COLO829 (cell line): ENCODE measurements at regions not wholly inside any gene's neighbourhood (a gene's known extent, or its start where the extent isn't known, plus 50 kb on each side); places are given as distances from the start of the nearest gene placed in this dataset.
"Not testable (repeated sequence)": the region's sequence is repeated elsewhere in the genome, so short reads cannot be mapped to it uniquely, and the experiment has no call there.

Source experiments
- DNase-seq: peaks from one replicate; pipeline ENCODE4 v3.0.0; 2012; ENCODE audit warnings: low spot score

GRCh38 chr7:20466543-20467021 is 135.9 kb downstream of the ITGB8 start:
- no peak for DNase-seq

GRCh38 chr7:20470082-20470481 is 139.4 kb downstream of the ITGB8 start:
- DNase-seq = no peak

- no peak for DNase-seq
These were observed 140.0 kb downstream of the ITGB8 start for GRCh38 chr7:20470726-20471125.

- peak; percentile 47 for DNase-seq
These were observed 141.2 kb upstream of the ABCB5 start for GRCh38 chr7:20474249-20474648.

- DNase-seq = no peak
These were observed 139.7 kb upstream of the ABCB5 start for GRCh38 chr7:20475756-20476155.

GRCh38 chr7:20477067-20477466 is 138.4 kb upstream of the ABCB5 start:
- no peak for DNase-seq

- no peak for DNase-seq
These were observed 135.8 kb upstream of the ABCB5 start for GRCh38 chr7:20479706-20480105.

GRCh38 chr7:20482071-20482470 is 133.4 kb upstream of the ABCB5 start:
- peak; percentile 72 for DNase-seq

- DNase-seq = peak; percentile 40
These were observed 131.1 kb upstream of the ABCB5 start for GRCh38 chr7:20484356-20484755.

- no peak for DNase-seq
These were observed 126.6 kb upstream of the ABCB5 start for GRCh38 chr7:20488850-20489249.

GRCh38 chr7:20491284-20491683 is 124.2 kb upstream of the ABCB5 start:
- no peak for DNase-seq

- no peak for DNase-seq
These were observed 120.9 kb upstream of the ABCB5 start for GRCh38 chr7:20494566-20494965.

- not testable (repeated sequence) for DNase-seq
These were observed 114.0 kb upstream of the ABCB5 start for GRCh38 chr7:20501473-20501872.

- DNase-seq = no peak
These were observed 112.1 kb upstream of the ABCB5 start for GRCh38 chr7:20503278-20503950.

- no peak for DNase-seq
These were observed 111.4 kb upstream of the ABCB5 start for GRCh38 chr7:20504060-20504459.

- no peak for DNase-seq
These were observed 109.3 kb upstream of the ABCB5 start for GRCh38 chr7:20506175-20506574.

- DNase-seq = no peak
These were observed 108.3 kb upstream of the ABCB5 start for GRCh38 chr7:20507157-20507556.

- DNase-seq = no peak
These were observed 107.4 kb upstream of the ABCB5 start for GRCh38 chr7:20508109-20508508.

GRCh38 chr7:20509892-20510572 is 105.4 kb upstream of the ABCB5 start:
- DNase-seq = no peak

- no peak for DNase-seq
These were observed 104.9 kb upstream of the ABCB5 start for GRCh38 chr7:20510573-20510900.

- no peak for DNase-seq
These were observed 102.1 kb upstream of the ABCB5 start for GRCh38 chr7:20513341-20513740.

- DNase-seq = no peak
These were observed 101.6 kb upstream of the ABCB5 start for GRCh38 chr7:20513897-20514296.

GRCh38 chr7:20514364-20514763 is 101.1 kb upstream of the ABCB5 start:
- peak; percentile 95 for DNase-seq

- DNase-seq = peak; percentile 83
These were observed 95.8 kb upstream of the ABCB5 start for GRCh38 chr7:20519645-20520044.
